HUDEP-2 (cell line): ENCODE measurements at regions not wholly inside any gene's neighbourhood (a gene's known extent, or its start where the extent isn't known, plus 50 kb on each side); places are given as distances from the start of the nearest gene placed in this dataset.
A peak's percentile ranks its signal among the peaks of the same experiment; 100 is the strongest.

Source experiments
- DNase-seq, 76 experiments: peaks; one replicate each; lab custom pipeline; 2025; ENCODE audit not compliant: unreplicated experiment in 76 of 76; lab: John Stamatoyannopoulos, UW

GRCh38 chr10:108817584-108817983, 1105.7 kb downstream of the XPNPEP1 start:
- DNase-seq, result no peak

- DNase-seq, result no peak
These were observed 1106.2 kb downstream of the XPNPEP1 start for GRCh38 chr10:108817135-108817534.

GRCh38 chr10:108812906-108813305, 1110.4 kb downstream of the XPNPEP1 start:
- no peak for DNase-seq

GRCh38 chr10:108812296-108812695, 1111.0 kb downstream of the XPNPEP1 start:
- no peak for DNase-seq

- no peak for DNase-seq
These were observed 1115.1 kb downstream of the XPNPEP1 start for GRCh38 chr10:108808228-108808627.

GRCh38 chr10:108801775-108802517, 1121.4 kb downstream of the XPNPEP1 start:
- no peak for DNase-seq

- no peak for DNase-seq
These were observed 1122.1 kb downstream of the XPNPEP1 start for GRCh38 chr10:108801220-108801619.

GRCh38 chr10:108797573-108797972, 1125.7 kb downstream of the XPNPEP1 start:
- DNase-seq, result no peak

GRCh38 chr10:108791794-108792474, 1131.4 kb downstream of the XPNPEP1 start:
- DNase-seq, result no peak

GRCh38 chr10:108791030-108791429, 1132.3 kb downstream of the XPNPEP1 start:
- no peak for DNase-seq

- DNase-seq, result no peak
These were observed 1133.4 kb downstream of the XPNPEP1 start for GRCh38 chr10:108789919-108790318.

GRCh38 chr10:108789336-108789735, 1134.0 kb downstream of the XPNPEP1 start:
- DNase-seq, result no peak

- no peak for DNase-seq
These were observed 1134.4 kb downstream of the XPNPEP1 start for GRCh38 chr10:108788891-108789290.

- DNase-seq, result no peak
These were observed 1135.4 kb downstream of the XPNPEP1 start for GRCh38 chr10:108787932-108788331.

- no peak for DNase-seq
These were observed 1138.3 kb downstream of the XPNPEP1 start for GRCh38 chr10:108785011-108785410.

- DNase-seq, result no peak
These were observed 1138.8 kb downstream of the XPNPEP1 start for GRCh38 chr10:108784534-108784933.

- peak in 50 of 76 experiments; percentile 1 to 67 (median 20) for DNase-seq
These were observed 1139.4 kb downstream of the XPNPEP1 start for GRCh38 chr10:108783897-108784296.

GRCh38 chr10:108782411-108782810, 1140.9 kb downstream of the XPNPEP1 start:
- no peak for DNase-seq

- no peak for DNase-seq
These were observed 1143.8 kb downstream of the XPNPEP1 start for GRCh38 chr10:108779501-108779900.

- no peak for DNase-seq
These were observed 1147.3 kb downstream of the XPNPEP1 start for GRCh38 chr10:108775911-108776475.

- DNase-seq, result no peak
These were observed 1152.2 kb downstream of the XPNPEP1 start for GRCh38 chr10:108771106-108771505.

- DNase-seq, result no peak
These were observed 1157.5 kb downstream of the XPNPEP1 start for GRCh38 chr10:108765794-108766193.
